CD4-positive, alpha-beta T cell (primary cell): ENCODE measurements at regions not wholly inside any gene's neighbourhood (a gene's known extent, or its start where the extent isn't known, plus 50 kb on each side); places are given as distances from the start of the nearest gene placed in this dataset.
A peak's percentile ranks its signal among the peaks of the same experiment; 100 is the strongest.

Experiments used
- ATAC-seq: fragments of 200-7000 bp; cut with Tn5 transposase; one replicate; pipeline ENCODE4 v1.10.0; 2022; ENCODE audit warnings: mild to moderate bottlenecking; ENCODE audit not compliant: poor library complexity
- CTCF ChIA-PET: fragments of 350-600 bp; sonication (Branson Sonifier 250); formaldehyde crosslinking; loops from one replicate; lab custom pipeline; 2021; ENCODE audit warnings: antibody characterized with exemption, inconsistent platforms; lab: Charles Lee
- POLR2A ChIA-PET: fragments of 350-600 bp; sonication (Branson Sonifier 250); formaldehyde crosslinking; loops from one replicate; lab custom pipeline; 2021; ENCODE audit warnings: antibody characterized with exemption, inconsistent platforms; lab: Charles Lee
- DNase-seq, 14 experiments: peaks; one replicate each; pipeline ENCODE4 v3.0.0-alpha.2; 2013 to 2020; ENCODE audit warnings: mixed read lengths in 2 of 14
- H3K27ac ChIP-seq, 2 donors: one replicate each; pipeline versions ENCODE4 v1.5.1 to v1.7.0; 2013; ENCODE audit warnings: low read length in 2 of 2, low read depth in 1 of 2, mild to moderate bottlenecking in 1 of 2
- H3K27me3 ChIP-seq, 2 experiments: 1 replicate in 1 of 2; 2 replicates in 1 of 2; pipeline versions ENCODE4 v1.6.1 to v1.7.0; 2013; ENCODE audit warnings: low read length in 2 of 2, control low read depth in 1 of 2, mild to moderate bottlenecking in 1 of 2, moderate library complexity in 1 of 2; ENCODE audit not compliant: insufficient read depth in 2 of 2, control insufficient read depth in 1 of 2
- H3K36me3 ChIP-seq: one replicate; pipeline ENCODE4 v1.6.1; 2013; ENCODE audit warnings: low read length, control low read depth; ENCODE audit not compliant: insufficient read depth
- H3K4me1 ChIP-seq: one replicate; pipeline ENCODE4 v1.6.1; 2013; ENCODE audit warnings: low read length, control low read depth; ENCODE audit not compliant: insufficient read depth
- H3K4me3 ChIP-seq: one replicate; pipeline ENCODE4 v1.5.1; 2013; ENCODE audit warnings: mild to moderate bottlenecking, low read length, moderate library complexity
- H3K9me3 ChIP-seq, 2 experiments: 1 replicate in 1 of 2; 2 replicates in 1 of 2; pipeline versions ENCODE4 v1.6.1 to v1.7.0; 2013; ENCODE audit warnings: low read length in 2 of 2, mild to moderate bottlenecking in 2 of 2, control low read depth in 1 of 2, moderate library complexity in 1 of 2; ENCODE audit not compliant: control insufficient read depth in 1 of 2, insufficient read depth in 1 of 2
- H3K27ac Mint-ChIP-seq: one replicate; pipeline ENCODE4 v1.8.0; 2020; ENCODE audit warnings: mixed read lengths
- H3K27me3 Mint-ChIP-seq: one replicate; pipeline ENCODE4 v1.8.0; 2021; ENCODE audit warnings: mixed read lengths
- H3K36me3 Mint-ChIP-seq: one replicate; pipeline ENCODE4 v1.8.0; 2021; ENCODE audit warnings: low read depth, mixed read lengths
- H3K4me1 Mint-ChIP-seq: one replicate; pipeline ENCODE4 v1.8.0; 2021; ENCODE audit warnings: low read depth, mixed read lengths
- H3K4me3 Mint-ChIP-seq: one replicate; pipeline ENCODE4 v1.8.0; 2020; ENCODE audit warnings: mild to moderate bottlenecking, mixed read lengths
- H3K9me3 Mint-ChIP-seq: one replicate; pipeline ENCODE4 v1.8.0; 2020; ENCODE audit warnings: mixed read lengths
- CTCF ChIP-seq: fragments of 200-600 bp; IDR thresholded peaks from one replicate; pipeline ENCODE4 v1.8.0; 2022; ENCODE audit warnings: antibody characterized with exemption, mild to moderate bottlenecking
- intact Hi-C, 2 experiments: fragments of 100-400 bp; cut with DNase I in 1 of 2; cut with micrococcal nuclease in 1 of 2; formaldehyde crosslinking; loops; one replicate each; pipeline versions ENCODE4 v1.15.1 to v1.9.0; 2023 to 2025; cut with DNase I, micrococcal nuclease

- Mint-ChIP-seq H3K27me3 (no peaks in the 10 kb centered on the region), H3K4me3 (no peak overlapping the region)
Measured at GRCh38 chr6:109242925-109243324, 139.3 kb downstream of the CD164 start.

GRCh38 chr6:109242029-109242428 is 140.2 kb downstream of the CD164 start:
- no peaks in the 10 kb centered on the region for H3K36me3 ChIP-seq
- no peak for TF ChIP-seq CTCF
- intact Hi-C loops, result no loop called here
- DNase-seq (no peak), ATAC-seq (no peak)
- H3K4me1 Mint-ChIP-seq, result peaks cover 11% of the 10 kb centered on the region
- POLR2A ChIA-PET, result interaction anchor here (1.3 kb wide), 1 partner anchor 141 kb away, joined by 5 read pairs; no protein-coding TSS in a partner anchor
- H3K27ac ChIP-seq, result no peak overlapping the region
- CTCF ChIA-PET, result no interaction called here
- no peak overlapping the region for H3K27ac Mint-ChIP-seq
- no peak overlapping the region for H3K4me3 ChIP-seq
- no peaks in the 10 kb centered on the region for H3K36me3 Mint-ChIP-seq
- H3K27me3 ChIP-seq, result no peaks in the 10 kb centered on the region
- peaks cover 2% of the 10 kb centered on the region for H3K9me3 Mint-ChIP-seq
- peaks cover 6% of the 10 kb centered on the region for H3K4me1 ChIP-seq
- no peak overlapping the region for H3K4me3 Mint-ChIP-seq
- no peaks in the 10 kb centered on the region for H3K9me3 ChIP-seq
- no peaks in the 10 kb centered on the region for H3K27me3 Mint-ChIP-seq

More at GRCh38 chr6:109242925-109243324, 139.3 kb downstream of the CD164 start:
- H3K27ac Mint-ChIP-seq, result no peak overlapping the region
- intact Hi-C loops, result no loop called here
- no peak for ATAC-seq
- no peak for TF ChIP-seq CTCF
- CTCF ChIA-PET, result no interaction called here
- Histone ChIP-seq H3K4me1 (no peaks in the 10 kb centered on the region), H3K36me3 (no peaks in the 10 kb centered on the region), H3K27me3 (no peaks in the 10 kb centered on the region), H3K4me3 (no peak overlapping the region), H3K27ac (no peak overlapping the region), H3K9me3 (no peaks in the 10 kb centered on the region)
- peaks cover 2% of the 10 kb centered on the region for H3K9me3 Mint-ChIP-seq
- DNase-seq, result no peak
- POLR2A ChIA-PET, result no interaction called here
- H3K36me3 Mint-ChIP-seq, result no peaks in the 10 kb centered on the region
- H3K4me1 Mint-ChIP-seq, result peaks cover 7% of the 10 kb centered on the region

DNA sequence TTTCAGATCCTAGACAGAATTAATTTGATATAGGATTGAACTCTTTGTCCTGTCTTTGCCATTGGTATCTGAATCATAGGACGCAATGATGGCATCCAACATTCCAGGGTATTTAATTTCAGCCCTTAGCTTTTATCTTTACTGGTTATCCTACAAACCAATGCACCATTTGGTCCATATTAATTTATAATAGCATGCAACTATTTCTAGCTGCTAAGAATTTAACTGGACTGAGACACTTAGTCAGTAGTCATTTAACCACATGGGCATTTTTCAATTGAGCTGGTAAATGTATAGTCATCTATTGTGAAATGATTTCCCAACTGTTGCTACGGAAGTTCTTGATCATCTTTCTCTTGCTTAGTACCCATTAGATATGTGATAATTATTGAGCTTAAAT is 141.1 kb downstream of the CD164 start:
- H3K27me3 ChIP-seq, result no peaks in the 10 kb centered on the region
- Mint-ChIP-seq H3K27me3 (no peaks in the 10 kb centered on the region), H3K27ac (no peak overlapping the region), H3K4me3 (no peak overlapping the region), H3K36me3 (no peaks in the 10 kb centered on the region), H3K9me3 (peaks cover 2% of the 10 kb centered on the region), H3K4me1 (peaks cover 14% of the 10 kb centered on the region)
- ChIA-PET CTCF (no interaction called here), POLR2A (interaction anchor here (1.3 kb wide), 1 partner anchor 142 kb away, joined by 5 read pairs; no protein-coding TSS in a partner anchor)
- no peaks in the 10 kb centered on the region for H3K9me3 ChIP-seq
- no peak for TF ChIP-seq CTCF
- ATAC-seq (no peak), DNase-seq (peak in 2 of 14 experiments; percentile 32 to 48)
- no peaks in the 10 kb centered on the region for H3K36me3 ChIP-seq
- peaks cover 14% of the 10 kb centered on the region for H3K4me1 ChIP-seq
- no peak overlapping the region for H3K27ac ChIP-seq
- H3K4me3 ChIP-seq, result no peak overlapping the region
- intact Hi-C loops, result no loop called here
